Astrocyte of the hippocampus (primary cell): ENCODE measurements at regions not wholly inside any gene's neighbourhood (a gene's known extent, or its start where the extent isn't known, plus 50 kb on each side); places are given as distances from the start of the nearest gene placed in this dataset.
A peak's percentile ranks its signal among the peaks of the same experiment; 100 is the strongest.

Source experiments
- DNase-seq: peaks from one replicate; pipeline ENCODE4 v3.0.0; 2011; ENCODE audit warnings: low read depth, low spot score

DNA sequence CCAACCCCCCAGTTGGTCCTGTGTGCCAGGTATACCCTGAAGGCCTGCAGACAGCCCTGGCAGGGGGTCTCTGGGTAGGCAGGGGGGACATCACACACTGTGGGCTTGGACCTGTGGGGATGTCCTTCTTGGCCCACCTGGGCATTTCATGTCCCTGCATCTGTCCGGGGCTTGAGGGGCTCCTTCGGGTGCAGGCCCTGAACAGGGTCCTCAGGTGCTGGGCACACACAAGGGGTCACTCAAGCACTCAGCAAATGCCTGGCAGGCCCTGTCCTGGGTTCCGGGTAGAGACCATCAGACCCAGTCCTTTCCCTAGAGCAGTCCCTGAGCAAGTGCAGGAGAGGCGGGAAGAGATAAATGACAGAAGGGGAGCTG, 70.5 kb upstream of the WNT11 start:
- no peak for DNase-seq

DNA sequence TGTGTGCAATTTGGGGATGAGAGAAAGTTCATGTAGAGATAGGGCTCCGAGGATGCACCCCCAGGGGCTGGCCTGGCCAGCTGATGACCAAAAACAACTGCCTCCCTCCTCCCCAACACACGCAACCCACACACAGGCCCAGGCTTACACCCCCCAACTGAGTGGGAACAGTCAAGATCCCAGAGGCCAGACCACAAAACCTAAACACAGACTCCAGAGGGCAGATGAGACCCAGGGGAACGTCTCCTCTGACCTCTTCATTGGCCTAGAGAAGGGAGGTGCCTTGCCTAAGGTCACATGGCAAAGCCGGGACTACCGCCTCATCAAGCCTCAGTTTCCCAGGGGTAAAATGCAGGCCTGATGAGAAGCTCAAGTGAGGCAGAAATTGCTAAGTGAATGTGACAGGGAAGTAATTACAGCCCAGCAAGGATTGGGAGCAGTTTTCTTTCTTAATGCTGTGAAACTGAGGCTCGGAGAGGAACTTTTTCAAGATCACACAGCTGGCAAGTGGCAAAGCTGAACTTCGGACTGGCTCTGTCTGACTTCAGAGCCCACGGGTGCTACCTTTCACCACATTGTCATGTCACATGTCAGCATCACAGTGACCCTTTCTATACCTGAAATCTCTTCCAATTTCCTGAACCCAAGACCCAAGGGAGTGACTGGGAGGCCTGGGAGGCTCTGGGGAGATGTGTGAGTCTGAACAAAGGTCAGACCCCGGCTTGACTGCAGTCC, 69.9 kb upstream of the WNT11 start:
- DNase-seq: no peak

DNA sequence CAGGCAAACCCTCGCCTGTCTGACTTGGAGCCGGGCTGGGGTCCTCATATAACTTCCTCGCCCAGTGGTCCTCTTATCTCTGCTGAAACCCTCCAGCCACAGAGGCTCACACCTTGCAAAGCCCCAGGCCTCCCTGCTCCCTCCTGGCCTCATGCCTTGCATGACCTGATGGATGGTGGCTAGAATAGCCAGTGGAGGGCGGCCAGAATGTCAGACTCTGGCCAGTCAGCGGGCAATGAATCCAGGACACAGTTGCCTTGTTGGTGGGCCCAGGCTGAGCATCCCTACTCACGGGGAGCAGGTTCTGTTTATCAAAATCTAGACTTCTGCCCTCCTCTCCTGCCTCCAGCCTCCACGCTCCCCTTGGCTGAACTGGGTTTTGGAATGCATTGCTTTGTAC, 69.1 kb upstream of the WNT11 start:
- DNase-seq: no peak

DNA sequence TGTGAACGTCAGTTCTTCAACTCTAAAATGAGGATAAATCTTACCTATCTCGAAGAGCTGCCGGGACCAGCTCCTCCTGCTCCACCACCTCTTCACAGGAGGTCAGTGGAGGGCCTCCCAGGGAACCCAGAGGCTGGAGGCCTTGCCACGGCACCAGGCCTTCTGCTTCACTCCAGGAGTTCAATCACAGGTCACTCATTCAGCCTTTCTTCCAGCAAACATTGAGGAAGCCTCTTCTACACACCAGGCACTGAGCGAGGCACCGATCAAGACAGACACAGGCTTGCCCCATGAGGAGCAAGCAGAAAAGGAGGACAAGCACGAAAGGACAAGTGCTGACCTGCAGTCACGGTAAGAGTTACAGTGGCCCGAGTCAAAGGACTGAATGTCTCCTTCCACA, 64.8 kb upstream of the WNT11 start:
- no peak for DNase-seq

DNA sequence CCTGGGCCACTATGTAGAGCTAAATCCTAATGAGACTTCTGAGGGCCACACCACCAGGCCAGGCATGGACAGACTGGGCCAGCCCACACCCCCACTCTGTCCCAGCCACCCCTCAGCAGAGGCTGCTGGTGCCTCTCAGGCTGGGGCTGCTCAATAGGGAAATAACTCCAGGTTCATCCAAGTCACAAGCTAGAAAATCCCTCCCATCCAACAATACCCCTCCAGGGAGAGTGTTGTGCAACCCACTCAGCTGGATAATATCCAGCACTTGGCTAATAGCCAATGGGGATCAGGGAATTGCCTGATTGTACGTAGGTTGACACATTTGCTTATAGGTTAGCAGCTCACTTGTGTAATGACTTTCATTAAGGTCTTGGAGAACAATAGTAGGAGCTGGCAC, 64.1 kb upstream of the WNT11 start:
- DNase-seq: no peak

DNA sequence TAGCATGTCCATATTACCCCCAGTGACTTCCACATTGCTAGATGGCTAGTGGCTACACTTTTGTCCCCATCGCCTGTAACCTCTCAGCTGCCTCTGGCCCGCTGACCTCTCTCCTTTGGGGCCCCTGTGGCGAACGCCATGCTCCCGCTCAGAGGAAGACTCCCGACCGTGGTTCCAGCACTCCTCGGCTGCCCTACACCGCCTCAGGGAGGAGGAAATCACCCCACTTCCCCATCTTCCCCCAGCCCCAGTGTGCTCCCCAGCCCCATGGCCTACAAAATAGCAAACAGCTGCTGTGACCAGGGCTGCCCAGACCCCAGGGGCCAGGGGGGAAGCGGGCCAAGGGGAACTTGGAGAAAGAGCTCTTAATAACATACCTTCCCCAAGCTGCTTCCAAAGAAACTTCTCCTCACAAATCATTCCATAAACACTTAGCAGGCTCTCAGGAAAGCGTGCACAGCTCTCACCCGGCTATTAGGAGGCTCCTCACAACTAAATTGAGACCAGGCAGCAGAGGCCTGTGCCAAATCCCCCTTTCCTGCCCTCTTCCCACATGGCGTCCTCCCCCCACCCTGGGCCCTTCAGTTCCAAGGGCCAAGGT, 63.5 kb upstream of the WNT11 start:
- no peak for DNase-seq

DNA sequence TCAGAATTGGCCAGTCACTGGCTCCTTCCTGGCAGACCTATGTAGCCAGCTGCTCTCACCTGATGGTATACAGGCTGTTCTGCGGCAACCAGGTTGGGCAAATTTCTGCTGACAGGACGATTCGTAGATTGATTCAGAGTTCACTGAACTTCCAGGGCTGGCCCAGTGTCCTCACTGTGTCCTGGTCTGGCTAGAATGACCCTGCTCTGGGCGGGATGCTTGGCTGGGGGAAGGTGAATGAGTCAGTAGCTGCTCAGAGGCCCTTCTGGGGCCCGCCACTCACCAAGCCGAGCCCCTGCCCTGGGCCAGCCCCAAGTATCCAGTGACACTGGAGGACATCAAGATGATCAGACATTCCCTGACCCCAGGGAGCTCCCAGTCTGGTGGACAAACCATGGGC, 62.9 kb upstream of the WNT11 start:
- DNase-seq: no peak

DNA sequence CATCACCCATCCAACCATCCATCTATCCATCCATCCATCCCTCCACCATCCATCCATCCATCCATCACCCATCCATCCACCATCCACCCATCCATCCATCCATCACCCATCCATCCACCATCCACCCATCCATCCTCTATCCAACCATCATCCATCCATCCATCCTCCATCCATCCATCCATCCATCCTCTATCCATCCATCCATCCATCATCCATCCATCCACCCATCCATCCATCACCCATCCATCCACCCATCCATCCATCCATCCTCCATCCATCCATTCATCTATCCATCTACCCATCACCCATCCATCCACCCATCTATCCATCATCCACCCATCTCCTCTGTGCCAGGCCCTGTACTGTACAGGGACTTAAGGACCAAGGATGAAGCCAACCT, 62.2 kb upstream of the WNT11 start:
- DNase-seq: no peak

DNA sequence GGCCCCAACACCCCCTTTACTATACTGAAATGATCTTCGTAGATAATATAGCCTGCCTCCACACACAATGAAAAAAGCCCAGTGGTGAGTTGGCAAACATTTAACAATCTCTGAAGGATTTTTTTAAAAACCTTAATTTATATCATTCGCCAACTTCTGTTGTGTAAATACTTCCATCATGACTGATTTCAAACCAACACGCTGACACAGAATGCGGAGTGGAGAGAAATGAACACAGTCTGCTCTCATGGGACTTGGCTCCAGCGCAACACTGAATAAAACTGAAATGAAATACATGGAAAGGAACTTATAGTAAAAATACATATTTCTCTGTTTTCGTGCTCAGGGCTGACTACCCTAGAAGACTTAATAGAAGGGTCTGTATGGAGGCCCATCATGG, 61.3 kb upstream of the WNT11 start:
- DNase-seq: no peak

DNA sequence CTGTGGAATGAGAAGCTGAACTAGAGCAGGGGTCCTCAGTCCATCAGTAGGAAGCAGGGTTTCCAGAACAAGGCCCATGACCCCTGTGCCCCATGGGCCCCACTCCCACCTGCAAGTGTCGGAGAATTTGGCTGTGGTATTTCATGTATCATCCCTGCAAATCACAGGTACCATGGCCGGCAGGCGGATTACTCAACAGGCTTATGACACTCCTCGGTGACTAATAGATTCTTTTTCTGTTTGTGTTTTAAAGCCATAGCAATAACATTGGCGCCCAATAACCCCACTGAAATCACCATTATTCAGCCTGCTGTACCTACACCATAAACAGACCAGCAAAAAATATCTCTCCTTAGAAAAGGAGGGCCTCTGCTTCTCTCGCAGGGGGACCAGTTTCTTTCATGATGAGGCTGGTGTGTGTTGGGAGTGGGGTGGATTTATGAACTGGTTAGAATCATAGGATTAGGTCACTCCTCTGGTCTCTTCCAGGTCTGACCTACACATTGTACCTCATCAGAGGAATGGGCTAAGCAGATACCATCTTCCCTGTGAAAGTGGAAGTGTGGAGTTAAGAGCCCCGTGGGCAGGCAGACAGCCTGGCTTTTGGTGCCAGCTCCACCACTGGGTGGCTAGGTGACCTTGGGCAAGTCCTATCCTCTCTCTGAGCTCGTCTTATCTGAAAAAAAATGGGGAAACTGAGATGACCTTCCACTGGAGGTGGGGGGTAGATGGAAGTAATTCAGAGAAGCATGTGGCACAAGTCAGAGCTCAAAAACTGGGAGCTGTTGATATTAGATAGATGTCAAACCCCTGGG, 60.2 kb upstream of the WNT11 start:
- peak; percentile 62 for DNase-seq

DNA sequence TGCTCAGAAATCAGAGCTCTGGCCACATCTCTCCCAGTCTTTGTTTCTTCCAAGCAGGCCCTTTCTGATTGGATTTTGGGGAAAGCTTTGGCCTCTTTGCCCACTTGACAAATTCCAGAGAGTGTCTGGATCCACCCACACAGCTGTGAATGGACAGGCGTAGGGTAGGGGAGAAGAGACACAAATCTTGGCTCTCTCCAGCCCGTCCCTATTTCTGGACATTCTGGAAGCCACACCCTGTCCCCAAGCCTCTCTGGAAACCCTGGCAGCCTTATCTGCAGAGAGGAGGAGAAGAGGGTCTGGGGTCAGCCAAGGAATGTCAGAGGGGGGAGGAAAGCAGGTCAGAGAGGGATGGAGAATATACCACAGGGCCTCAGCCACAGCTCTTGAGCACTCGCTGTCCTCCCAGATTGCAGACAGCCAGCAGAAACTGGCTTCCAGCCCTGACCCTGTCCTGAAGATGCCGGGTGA, 59.5 kb upstream of the WNT11 start:
- DNase-seq: no peak

DNA sequence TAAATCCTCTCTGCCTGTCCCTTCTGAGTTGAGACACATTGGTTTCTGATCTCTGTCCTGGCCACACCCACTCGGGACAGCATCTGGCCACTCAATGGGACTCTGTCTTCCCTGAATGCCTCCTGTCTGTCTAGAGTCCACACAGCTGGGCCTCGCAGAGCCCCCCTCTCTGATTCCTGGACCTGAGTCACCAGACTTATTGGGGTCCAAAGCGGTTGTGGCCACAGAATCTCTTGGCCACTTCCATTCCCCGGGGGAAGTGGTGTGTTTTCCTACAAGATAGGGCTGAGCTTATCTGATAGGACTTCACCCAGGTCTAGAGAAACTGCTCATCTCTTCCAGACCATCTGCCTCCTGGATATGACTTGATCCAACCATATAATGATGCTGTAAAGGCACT, 57.4 kb upstream of the WNT11 start:
- no peak for DNase-seq

DNA sequence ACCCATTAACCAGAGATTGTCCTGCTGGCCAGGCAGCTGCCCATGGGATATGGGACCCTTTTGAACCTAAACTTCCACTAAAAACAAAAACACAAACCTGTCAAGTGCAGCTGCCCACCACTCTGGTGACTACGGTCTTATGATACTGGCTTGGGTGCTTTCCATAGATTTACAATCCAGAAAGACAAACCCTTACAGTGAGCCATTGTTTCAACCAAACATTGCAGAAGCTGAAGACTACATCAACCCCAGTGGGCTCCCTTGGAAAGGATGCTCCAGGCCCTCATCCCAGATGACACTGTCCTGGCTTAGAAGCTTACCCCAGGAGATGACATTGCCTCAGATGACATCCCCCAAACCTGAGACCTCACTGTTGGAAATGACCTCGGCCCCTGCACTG, 56.9 kb upstream of the WNT11 start:
- no peak for DNase-seq

DNA sequence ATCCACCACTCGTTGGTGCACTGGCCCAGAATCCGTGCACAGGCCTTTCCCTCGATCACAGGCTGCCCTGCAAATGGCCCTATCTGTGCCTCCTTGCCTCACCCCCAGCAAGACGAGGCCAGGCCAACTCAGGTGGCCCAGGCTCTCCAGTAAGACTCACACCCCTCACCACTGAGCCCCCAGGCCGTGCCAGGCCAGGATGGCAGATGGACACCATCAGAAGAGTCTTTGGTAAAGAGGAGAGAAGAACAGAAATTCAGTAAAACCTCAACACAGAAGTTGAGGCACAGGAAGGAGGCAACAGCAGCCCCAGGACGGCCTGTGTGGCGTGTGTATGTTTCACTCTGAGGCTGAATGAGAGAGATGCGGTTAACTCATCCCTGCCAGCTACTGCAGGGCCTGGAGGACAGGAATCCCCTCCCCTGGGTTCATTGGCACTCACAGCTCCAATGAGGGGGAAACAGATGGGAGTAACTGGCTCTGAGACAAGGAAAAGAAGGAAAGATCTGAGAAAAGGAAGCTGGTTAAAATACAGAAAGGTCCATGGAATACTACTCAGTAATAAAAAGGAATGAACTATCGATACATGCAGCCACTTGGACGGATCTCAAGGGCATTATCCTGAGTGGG, 54.1 kb upstream of the WNT11 start:
- DNase-seq: no peak

DNA sequence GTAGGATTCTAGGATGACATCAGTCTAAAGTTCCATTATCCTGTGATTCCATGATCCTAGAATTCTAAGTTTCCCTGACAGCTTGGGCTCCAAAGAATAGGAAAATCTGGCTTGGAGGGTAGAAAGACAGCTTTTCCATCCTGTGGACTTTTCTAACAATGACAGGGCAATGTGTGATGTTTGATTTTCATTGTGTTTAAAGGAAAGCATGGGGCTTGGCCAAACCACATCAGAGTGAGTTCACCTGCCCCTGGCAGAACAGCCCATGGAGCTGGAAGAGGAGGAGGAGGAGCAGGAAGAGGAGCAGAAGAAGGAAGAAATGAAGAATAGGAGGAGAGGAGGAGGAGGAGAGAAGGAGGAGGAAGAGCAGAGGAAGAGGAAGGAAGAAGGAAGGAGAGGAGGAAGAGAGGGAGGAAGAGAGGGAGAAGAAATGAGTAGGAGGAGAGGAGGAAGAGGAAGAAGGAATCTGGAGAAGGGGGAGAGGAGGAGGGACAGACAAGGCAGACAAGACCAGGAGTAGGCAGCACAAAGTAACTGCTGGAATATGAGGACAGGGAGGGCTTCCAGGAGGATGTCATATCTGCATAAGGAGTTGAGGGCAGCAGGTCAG, 53.1 kb upstream of the WNT11 start:
- no peak for DNase-seq

DNA sequence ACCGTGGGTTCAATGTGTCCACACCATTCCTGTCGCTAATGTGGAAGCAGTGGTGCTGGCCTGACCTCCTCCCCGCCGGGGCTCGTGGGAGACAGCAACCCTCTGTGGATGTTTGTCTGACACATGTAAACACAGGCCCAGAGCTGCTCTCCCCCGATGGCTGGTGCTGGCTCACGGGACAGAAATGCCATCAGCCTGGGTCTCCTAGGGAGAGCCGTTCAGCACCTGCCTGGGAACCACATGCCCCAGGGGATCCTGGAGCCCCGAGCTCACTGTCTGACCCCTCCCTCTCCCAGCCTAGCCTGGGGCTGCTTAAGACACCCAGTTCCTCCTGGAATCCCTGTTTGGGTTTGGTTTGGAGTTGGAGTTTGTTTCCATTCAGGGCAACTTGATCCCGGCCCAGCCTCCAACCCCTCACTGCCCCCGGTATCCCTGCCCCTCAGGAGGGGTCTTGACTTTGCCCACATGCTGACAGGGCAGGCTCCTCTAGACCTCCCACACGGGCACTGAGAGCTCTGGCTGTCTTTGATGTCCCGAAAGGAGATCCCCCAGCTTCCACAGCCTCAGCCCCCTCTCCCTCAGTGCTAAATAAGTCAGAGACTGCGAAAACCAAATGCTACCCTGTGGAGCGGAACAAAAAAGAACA, 50.9 kb upstream of the WNT11 start:
- DNase-seq: no peak

DNA sequence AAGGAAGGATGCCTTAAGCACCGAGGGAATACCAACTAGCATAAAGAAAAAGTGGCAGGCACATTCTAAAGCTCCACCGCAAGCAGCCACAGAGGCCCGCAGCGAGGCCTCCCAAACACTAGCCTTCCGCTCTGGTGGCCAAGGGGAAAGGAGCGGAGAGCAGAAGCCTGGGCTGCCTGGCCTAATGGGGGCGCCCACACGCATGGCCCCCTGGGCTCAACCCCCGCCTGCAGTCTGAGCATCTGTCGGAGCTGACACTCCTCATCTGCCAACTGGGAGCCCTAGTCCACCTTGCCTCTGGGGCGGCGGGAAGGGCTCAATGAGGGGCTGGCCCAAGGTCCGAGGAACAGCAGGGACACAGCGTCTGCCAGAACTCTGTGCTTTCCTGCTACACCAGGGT, 50.1 kb upstream of the WNT11 start:
- no peak for DNase-seq
